HEK293T (cell line): ENCODE measurements at regions not wholly inside any gene's neighbourhood (a gene's known extent, or its start where the extent isn't known, plus 50 kb on each side); places are given as distances from the start of the nearest gene placed in this dataset.

Source experiments
- ARNT ChIP-seq: fragments of 450-650 bp; IDR thresholded peaks from 2 replicates; pipeline ENCODE4 v1.6.1; 2017; ENCODE audit warnings: mild to moderate bottlenecking
- BHLHE40 ChIP-seq: fragments of 450-650 bp; IDR thresholded peaks from 2 replicates; pipeline ENCODE4 v1.6.1; 2016; ENCODE audit warnings: mild to moderate bottlenecking, moderate library complexity, borderline replicate concordance
- CTBP1 ChIP-seq: fragments of 450-650 bp; IDR thresholded peaks from 2 replicates; pipeline ENCODE4 v1.6.1; 2016; ENCODE audit warnings: borderline replicate concordance
- ELF4 ChIP-seq: fragments of 450-650 bp; IDR thresholded peaks from 2 replicates; pipeline ENCODE4 v1.6.1; 2017; ENCODE audit warnings: antibody characterized with exemption
- FOXK2 ChIP-seq: fragments of 450-650 bp; IDR thresholded peaks from 2 replicates; pipeline ENCODE4 v1.6.1; 2016; ENCODE audit warnings: mild to moderate bottlenecking
- FOXM1 ChIP-seq: fragments of 450-650 bp; IDR thresholded peaks from 2 replicates; pipeline ENCODE4 v1.6.1; 2017; ENCODE audit warnings: mild to moderate bottlenecking, borderline replicate concordance
- HDGF ChIP-seq: fragments of 450-650 bp; IDR thresholded peaks from 2 replicates; pipeline ENCODE4 v1.6.1; 2017; ENCODE audit warnings: antibody characterized with exemption, borderline replicate concordance
- LEF1 ChIP-seq: fragments of 450-650 bp; IDR thresholded peaks from 2 replicates; pipeline ENCODE4 v1.6.1; 2017; ENCODE audit warnings: mild to moderate bottlenecking, borderline replicate concordance
- PKNOX1 ChIP-seq: fragments of 450-650 bp; IDR thresholded peaks from 2 replicates; pipeline ENCODE4 v1.6.1; 2016
- SP1 ChIP-seq: fragments of 450-650 bp; IDR thresholded peaks from 2 replicates; pipeline ENCODE4 v1.6.1; 2017
- SUZ12 ChIP-seq: fragments of 450-650 bp; IDR thresholded peaks from 2 replicates; pipeline ENCODE4 v1.6.1; 2016; ENCODE audit warnings: mild to moderate bottlenecking
- ZNF384 ChIP-seq: fragments of 450-650 bp; IDR thresholded peaks from 2 replicates; pipeline ENCODE4 v1.6.1; 2016

GRCh38 chr3:25899352-25900101 lies 109.6 kb downstream of the OXSM start:
- TF ChIP-seq FOXM1 (no peak), LEF1 (no peak), HDGF (no peak), ARNT (no peak), ZNF384 (no peak), SUZ12 (no peak), SP1 (no peak), BHLHE40 (no peak), PKNOX1 (no peak), ELF4 (no peak), CTBP1 (no peak), FOXK2 (no peak)
